HG02973 (cell line): ENCODE measurements at regions not wholly inside any gene's neighbourhood (a gene's known extent, or its start where the extent isn't known, plus 50 kb on each side); places are given as distances from the start of the nearest gene placed in this dataset.

ENCODE experiments used
- ATAC-seq: cut with Tn5 transposase; IDR thresholded peaks from one replicate; pipeline ENCODE4 v1.9.1; 2021; ENCODE audit warnings: moderate library complexity; ENCODE audit not compliant: unreplicated experiment

DNA sequence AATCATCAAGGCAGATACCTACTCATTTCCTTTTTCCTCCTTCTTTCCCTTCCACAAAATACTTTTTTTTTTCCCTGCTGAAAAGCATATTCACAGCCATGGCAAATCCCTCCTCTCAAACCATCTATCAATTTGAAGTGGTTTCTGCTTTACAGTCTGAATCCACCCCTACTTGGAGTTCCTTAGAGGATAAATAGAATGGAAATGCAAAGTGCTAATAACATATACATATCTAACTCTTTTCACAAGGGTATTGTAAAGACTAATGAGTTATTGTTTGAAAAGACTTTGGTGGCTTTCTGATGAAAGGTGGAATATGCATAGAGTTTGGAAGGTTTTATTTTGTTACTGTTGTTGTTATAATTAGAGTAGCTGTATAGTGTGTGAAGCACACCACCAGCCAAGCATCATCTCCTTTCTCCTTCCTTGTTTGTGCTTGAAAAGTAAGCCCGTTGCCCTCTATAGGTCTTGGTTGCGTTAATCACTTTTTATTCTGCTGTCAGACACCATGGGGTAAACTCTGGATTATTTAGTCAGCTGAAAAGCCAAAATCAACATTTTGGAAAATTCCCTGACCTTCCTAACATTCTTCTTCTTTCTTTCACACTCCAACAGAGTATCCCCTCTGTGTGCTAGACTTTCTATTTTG lies 2126.9 kb upstream of the CELF4 start:
- no peak for ATAC-seq

DNA sequence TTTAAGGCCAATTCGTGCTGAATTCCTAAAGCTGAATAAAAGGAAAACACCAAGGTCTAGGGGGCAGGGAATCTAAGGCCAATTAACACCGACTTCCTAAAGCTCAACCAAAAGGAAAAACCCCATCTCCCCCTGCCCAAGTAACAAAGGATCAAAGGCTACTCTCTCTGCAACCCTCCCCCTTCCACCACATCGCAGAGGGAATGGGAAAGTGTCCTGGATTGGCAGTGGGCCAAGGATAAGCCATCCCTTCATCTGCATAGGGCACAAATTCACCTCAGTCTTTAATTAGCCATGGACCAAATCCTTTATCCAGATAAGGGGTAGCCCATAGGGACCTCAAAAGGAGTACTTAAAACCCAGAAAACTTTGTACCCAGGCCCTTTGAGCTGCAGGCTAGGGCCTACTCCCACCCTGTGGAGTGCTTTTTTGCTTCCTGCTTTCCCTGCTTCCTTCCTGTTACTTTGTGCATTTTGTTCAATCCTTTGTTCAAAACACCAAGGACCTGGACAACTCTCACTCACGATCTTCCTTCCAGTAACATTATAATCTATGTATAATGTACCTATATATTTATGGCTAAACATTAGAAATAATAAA lies 2119.8 kb upstream of the CELF4 start:
- ATAC-seq = no peak

- no peak for ATAC-seq
Measured at GRCh38 chr18:39681061-39681460, 2115.5 kb upstream of the CELF4 start.

DNA sequence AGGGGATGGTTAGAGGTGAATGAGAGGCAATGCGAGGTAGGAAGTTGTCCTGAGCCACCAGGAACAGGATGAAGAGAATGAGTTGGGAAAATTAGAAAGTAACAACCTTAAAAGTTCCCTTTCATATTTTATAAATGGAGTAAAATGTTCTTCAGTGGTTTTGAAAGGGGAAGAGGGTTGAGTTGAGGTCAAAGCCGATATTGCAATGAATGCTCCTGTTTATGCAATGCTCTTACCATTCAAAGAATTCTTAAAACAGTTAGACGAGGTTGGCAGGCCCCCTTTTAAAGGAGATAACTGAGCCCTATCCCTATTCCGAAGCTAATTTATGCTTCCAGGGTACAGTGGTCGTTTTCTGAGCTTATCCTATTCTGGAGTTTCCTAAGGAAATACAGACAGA lies 2110.3 kb upstream of the CELF4 start:
- no peak for ATAC-seq

DNA sequence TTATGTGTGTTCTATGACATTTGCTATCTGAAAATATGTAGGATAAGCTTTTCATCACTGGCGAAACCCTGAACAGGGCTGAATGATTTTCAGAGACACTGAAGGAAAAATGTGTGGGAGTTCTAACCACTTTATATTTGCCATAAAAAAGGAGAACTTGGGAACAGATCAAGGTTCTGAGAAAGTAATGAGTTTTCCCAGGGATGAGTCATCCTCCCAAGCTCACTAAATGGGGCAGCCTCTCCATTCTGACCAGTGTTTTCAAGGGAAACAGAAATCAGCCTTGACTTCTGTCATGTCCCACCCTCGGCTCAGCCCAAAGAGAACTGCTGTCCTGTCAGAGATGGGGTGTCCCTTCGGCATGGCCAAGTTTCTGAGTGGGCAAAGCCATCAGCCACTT lies 2109.8 kb upstream of the CELF4 start:
- no peak for ATAC-seq

DNA sequence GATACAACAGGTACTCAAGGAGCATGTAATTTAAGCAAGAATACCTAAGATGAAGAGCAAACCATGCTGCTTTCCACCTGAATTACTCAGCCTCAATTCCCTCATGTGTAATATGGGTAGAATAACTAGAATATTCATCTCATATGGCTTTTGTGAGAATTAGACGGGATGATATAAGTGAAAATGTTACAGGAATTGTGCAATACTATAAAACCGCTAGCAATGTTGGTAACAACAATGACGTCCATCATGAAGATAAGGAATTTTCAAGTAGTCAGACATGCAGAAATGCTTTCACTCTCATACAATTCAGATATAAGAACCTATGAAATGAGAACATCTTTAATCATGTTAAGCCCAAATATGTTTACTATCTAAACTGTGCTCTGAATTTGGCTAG lies 2106.6 kb upstream of the CELF4 start:
- ATAC-seq = no peak

GRCh38 chr18:39667905-39668304 lies 2102.3 kb upstream of the CELF4 start:
- ATAC-seq = no peak

DNA sequence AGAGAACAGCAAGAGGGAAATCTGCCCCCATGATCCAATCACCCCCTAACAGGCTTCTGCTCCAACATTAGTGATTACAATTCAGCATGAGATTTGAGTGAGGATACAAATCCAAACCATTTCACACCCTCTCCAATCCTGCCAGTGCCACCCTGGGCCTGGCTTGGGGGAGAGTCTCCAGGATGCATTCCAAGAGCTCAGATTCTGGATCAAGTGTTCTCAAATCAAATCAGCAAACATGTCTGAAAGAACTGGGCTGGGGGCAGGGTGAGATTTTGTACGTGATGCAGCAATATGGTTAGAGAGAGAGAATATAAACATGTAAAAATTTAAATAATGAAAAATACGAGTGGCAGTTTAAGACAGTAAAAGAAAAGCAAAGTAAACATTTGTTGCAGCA lies 2100.9 kb upstream of the CELF4 start:
- no peak for ATAC-seq

DNA sequence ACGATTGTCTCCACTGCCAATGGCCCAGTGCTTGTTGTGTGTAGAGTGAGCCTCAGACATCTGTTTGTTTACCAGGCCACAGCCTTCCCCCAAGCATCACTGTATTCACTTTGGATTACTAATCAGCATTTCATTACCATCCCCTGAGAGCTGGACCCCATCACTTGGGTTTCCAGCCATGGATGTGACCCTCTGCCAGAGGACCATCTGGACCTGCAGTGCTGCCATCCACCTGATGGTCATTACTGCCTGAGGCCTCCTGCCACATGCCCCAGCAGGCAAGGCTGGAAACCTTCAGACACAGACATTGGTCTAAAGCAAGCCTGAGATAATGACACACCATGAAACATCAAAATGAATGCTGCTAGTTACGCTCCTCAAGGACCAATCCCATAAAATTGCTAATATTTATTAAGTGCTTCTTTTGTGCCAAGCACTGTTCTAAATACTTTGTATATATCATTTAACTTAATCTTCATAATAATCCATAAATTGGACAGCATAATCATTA lies 2096.3 kb upstream of the CELF4 start:
- ATAC-seq = no peak

- no peak for ATAC-seq
Measured at GRCh38 chr18:39660141-39660540, 2094.5 kb upstream of the CELF4 start.

DNA sequence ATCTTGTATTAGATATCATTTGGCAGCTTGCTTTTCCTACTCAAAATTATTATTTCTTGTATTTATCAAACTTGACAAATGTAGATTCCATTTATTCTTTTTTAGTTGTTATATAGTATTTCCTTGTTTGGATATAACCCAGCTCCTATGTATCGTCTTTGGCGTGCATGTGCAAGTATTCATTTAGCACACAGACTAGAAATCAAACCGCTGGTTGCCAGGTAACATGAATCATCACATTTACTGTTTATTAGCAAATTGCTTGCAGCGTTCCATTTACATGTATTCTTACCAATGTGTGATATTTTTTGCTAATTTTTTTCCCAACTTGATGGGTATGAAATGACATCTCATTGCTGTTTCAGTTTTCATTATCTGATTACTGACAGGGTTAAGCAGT lies 2089.7 kb upstream of the CELF4 start:
- no peak for ATAC-seq

DNA sequence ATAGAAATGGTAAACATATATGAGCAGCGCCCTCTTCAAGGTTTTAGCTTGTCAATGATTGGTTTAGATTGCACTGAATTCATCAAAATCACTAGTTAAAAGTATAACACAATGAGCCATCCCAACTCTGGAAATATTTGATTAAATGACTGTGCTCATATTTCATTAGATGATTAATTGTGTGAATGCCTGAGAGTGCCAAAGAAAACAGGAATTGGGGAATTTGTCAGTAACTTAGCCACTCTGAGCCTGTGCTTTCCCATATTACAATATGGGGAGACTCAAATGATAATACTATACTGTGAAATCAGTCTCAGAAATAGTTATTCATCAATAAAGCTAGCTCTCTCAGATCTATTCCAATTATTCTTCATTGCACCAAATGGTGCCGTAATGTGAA lies 2087.6 kb upstream of the CELF4 start:
- no peak for ATAC-seq

DNA sequence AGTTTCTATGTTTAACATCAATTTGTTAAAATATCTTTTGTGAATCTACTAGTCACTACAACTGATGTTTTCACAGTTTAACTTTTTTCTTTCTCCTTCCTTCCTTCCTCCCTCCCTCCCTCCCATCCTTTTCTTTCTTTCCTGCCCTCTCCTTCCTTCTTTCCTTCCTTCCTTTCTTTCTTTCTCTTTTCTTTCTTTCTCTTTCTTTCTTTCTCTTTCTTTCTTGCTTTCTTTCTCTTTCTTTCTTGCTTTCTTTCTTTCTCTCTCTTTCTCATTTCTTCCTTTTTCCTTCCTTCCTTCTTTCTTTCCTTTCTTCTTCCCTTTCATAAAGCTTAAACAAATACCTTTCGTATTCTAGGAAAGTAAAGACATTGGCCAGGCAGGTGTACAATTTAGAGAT lies 2083.0 kb upstream of the CELF4 start:
- ATAC-seq = no peak

GRCh38 chr18:39647627-39648534 lies 2082.3 kb upstream of the CELF4 start:
- ATAC-seq = no peak

DNA sequence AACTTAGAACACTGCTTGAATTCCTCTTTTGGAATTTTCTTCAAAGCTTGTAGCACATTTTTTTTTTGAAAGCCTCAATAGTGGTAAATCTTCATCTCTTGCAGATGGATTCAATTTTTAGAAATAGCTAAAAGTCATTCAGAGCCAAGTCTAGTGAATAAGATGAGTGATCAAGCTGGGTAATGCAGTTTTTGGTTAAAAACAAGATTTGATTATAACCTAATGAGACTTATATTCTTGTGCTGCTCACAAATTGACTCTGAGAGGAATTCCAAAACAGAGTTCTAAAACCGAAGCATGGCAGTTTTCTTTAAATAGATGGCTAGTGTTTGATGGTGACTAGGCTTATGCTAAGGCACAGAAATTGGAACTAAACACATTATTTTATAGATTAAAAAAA lies 2072.6 kb upstream of the CELF4 start:
- ATAC-seq = no peak

DNA sequence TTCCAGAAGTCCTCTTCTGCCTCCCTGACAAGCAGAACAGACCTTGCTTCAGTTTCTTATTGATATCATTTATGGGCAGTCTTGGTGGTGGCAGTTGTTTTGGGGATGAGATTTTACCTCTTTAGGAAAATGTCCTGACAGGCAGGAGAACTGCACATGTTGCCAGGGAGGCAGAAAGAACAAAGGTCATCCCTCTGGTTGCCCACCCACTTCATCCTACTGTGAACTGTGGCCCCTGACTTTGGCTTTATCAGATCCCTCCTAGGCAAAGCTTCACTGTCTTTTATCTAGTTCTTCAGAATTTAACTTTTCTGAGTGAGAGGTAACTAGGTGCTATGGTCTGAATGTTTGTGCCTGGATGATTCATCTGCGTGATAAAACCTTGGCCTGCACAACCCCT lies 2071.3 kb upstream of the CELF4 start:
- ATAC-seq = no peak

DNA sequence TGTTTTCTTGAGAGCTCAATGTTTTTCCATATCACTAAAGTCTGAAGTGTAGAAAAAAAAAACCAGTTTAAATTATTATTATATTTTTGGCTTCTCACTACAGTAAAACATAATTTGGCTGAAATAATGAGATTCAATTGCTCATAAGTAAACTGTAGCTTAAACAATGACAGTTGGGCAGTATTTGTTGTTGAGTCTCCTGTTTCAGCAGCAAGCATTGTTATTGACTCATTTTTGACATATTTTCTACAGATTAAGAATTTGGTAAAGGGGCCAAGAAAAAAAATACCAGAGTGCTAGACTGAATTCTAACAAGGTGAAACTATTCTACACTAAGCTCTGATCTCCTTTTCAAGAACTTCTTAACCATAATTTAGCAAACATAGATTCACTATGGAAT lies 2070.4 kb upstream of the CELF4 start:
- ATAC-seq = no peak

- ATAC-seq = no peak
Measured at GRCh38 chr18:39635192-39635591, 2069.6 kb upstream of the CELF4 start.

- no peak for ATAC-seq
Measured at GRCh38 chr18:39627936-39628335, 2062.3 kb upstream of the CELF4 start.

DNA sequence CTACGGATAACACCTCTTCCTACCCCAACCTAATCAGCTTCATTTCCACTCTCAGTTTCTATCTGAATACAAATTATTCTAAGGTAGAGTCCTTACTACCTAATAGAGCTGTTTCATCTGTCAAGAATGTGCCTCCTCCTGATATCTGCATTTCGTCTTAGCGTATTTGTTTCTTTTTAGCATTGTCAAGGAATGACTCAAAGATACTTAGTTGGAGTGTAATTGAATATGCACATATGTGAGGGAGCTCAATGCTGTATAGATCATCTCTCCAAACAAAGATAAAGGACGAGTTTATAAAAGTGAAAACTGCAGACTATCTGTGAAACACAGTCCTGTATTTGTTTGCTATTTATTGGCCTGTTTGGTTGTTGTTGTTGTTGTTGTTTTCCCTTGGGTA lies 2059.4 kb upstream of the CELF4 start:
- no peak for ATAC-seq

DNA sequence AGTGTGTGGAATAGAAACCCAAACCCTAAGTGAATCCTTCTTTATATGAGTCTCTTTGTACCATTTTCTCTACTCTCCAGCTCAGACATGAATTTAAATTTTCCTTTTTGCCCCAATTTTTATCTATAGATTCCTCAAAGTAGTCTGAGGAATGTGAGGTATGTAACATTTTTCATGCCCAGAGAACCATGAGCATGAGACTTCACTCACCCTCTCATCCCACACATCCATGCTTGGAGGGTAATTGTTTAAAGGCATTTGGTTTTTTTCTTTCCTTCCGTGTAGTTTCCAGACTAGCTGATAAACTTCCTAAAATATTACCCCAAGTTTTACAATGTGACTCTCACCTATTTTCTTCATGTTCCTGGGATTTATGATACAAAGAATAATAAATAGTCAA lies 2056.8 kb upstream of the CELF4 start:
- no peak for ATAC-seq
